ENCODE measurements at regions not wholly inside any gene's neighbourhood (a gene's known extent, or its start where the extent isn't known, plus 50 kb on each side); places are given as distances from the start of the nearest gene placed in this dataset.

GRCh38 chr5:24222876-24223275, 421.9 kb downstream of the CDH10 start:
- TF ChIP-seq CTCF (conservative IDR thresholded peaks at IDR 0.05; ENCODE audit: low read length) (no peak), EZH2phosphoT487 (IDR thresholded peaks at IDR 0.05; ENCODE audit: borderline replicate concordance, low read depth, low read length) (no peak)

Data from OCI-LY7 (cell line).